ENCODE measurements at regions not wholly inside any gene's neighbourhood (a gene's known extent, or its start where the extent isn't known, plus 50 kb on each side); places are given as distances from the start of the nearest gene placed in this dataset.

- no peak for TF ChIP-seq CTCF (IDR thresholded peaks at IDR 0.05)
- TF ChIP-seq EZH2 (IDR thresholded peaks at IDR 0.05) = no peak
- no peak for TF ChIP-seq EZH2phosphoT487 (IDR thresholded peaks at IDR 0.05)
Measured at GRCh38 chr1:192512426-192513162, 63.0 kb upstream of the RGS1 start.
